OCI-LY3 (cell line): ENCODE measurements at regions not wholly inside any gene's neighbourhood (a gene's known extent, or its start where the extent isn't known, plus 50 kb on each side); places are given as distances from the start of the nearest gene placed in this dataset.

Experiments
- H2AFZ ChIP-seq: fragments of 200-600, 300-600 bp; shearing (Covaris generic); 2 replicates; pipeline ENCODE4 v1.6.0; 2014; ENCODE audit warnings: antibody characterized with exemption, low read depth, low read length
- H3K27ac ChIP-seq: fragments of 200-600, 300-600 bp; sonication (generic); 2 replicates; pipeline ENCODE4 v1.5.1; 2014; ENCODE audit warnings: mild to moderate bottlenecking, low read length, moderate library complexity, mixed read lengths
- H3K27me3 ChIP-seq: fragments of 200-600, 300-600 bp; sonication (generic); 2 replicates; pipeline ENCODE4 v1.6.1; 2014; ENCODE audit warnings: low read depth, low read length, mixed read lengths
- H3K36me3 ChIP-seq: fragments of 200-600, 300-600 bp; sonication (generic); replicated peaks from 2 replicates; pipeline ENCODE3; 2014; ENCODE audit warnings: low read depth, low read length, mixed read lengths
- H3K4me1 ChIP-seq: fragments of 300-600, 200-600 bp; sonication (generic); 2 replicates; pipeline ENCODE4 v1.6.1; 2014; ENCODE audit warnings: low read length, mixed read lengths
- H3K4me2 ChIP-seq: fragments of 200-600, 300-600 bp; sonication (generic); 2 replicates; pipeline ENCODE4 v1.6.1; 2014; ENCODE audit warnings: low read length, mixed read lengths
- H3K4me3 ChIP-seq: fragments of 300-600, 200-600 bp; sonication (generic); 2 replicates; pipeline ENCODE4 v1.5.1; 2014; ENCODE audit warnings: antibody characterized with exemption, mild to moderate bottlenecking, low read length, moderate library complexity
- H3K79me2 ChIP-seq: fragments of 300-600, 200-600 bp; shearing (Covaris generic); 2 replicates; pipeline ENCODE4 v1.6.1; 2014; ENCODE audit warnings: mild to moderate bottlenecking, low read length, mixed read lengths
- H3K9ac ChIP-seq: fragments of 300-600, 200-600 bp; shearing (Covaris generic); 2 replicates; pipeline ENCODE4 v1.6.0; 2014; ENCODE audit warnings: mild to moderate bottlenecking, low read length, moderate library complexity
- H3K9me3 ChIP-seq: fragments of 200-600, 300-600 bp; shearing (Covaris generic); 2 replicates; pipeline ENCODE4 v1.6.1; 2014; ENCODE audit warnings: low read length, mixed read lengths; ENCODE audit not compliant: insufficient read depth
- H4K20me1 ChIP-seq: fragments of 200-600, 300-600 bp; sonication (generic); 2 replicates; pipeline ENCODE4 v1.6.1; 2016; ENCODE audit warnings: low read length, mixed read lengths; ENCODE audit not compliant: insufficient read depth
- CTCF ChIP-seq: fragments of 200-600, 300-600 bp; sonication (generic); IDR thresholded peaks from 2 replicates; pipeline ENCODE4 v1.5.1; 2014; ENCODE audit warnings: antibody characterized with exemption, low read length, low read depth
- EZH2phosphoT487 ChIP-seq: fragments of 200-600 bp; shearing (Covaris generic); IDR thresholded peaks from 2 replicates; pipeline ENCODE4 v1.6.1; 2018; ENCODE audit warnings: antibody characterized with exemption, mixed run types, low read depth

DNA sequence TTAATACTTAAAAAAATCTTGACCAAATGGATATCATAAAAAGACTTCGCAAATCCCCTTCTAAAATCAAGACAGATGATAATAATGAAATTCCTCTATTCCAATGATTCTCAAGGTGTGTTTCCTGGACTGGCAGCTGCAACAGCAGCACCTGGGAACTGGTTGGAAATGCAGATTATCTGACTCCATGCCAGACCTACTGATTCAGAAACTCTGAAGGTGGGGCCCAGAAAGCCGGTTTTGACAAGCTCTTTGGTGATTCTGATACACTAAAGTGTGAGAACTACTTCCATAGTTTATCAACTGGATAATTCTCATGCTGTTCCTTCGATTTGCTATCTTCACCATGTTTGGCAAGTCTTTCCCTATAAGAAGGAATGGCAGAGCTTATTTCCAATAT, 252.1 kb downstream of the COL12A1 start:
- no peak overlapping the region for H3K27ac ChIP-seq
- no peaks in the 10 kb centered on the region for H3K36me3 ChIP-seq
- no peak overlapping the region for H2AFZ ChIP-seq
- no peak overlapping the region for H3K4me3 ChIP-seq
- no peak for TF ChIP-seq EZH2phosphoT487
- no peak for TF ChIP-seq CTCF
- H3K9ac ChIP-seq, result no peak overlapping the region
- no peaks in the 10 kb centered on the region for H3K27me3 ChIP-seq
- no peaks in the 10 kb centered on the region for H3K79me2 ChIP-seq
- no peaks in the 10 kb centered on the region for H3K4me1 ChIP-seq
- 0 out of 2 replicates have a peak, but pooled peaks cover 3% of the 10 kb centered on the region for H3K9me3 ChIP-seq
- no peak overlapping the region for H3K4me2 ChIP-seq
- H4K20me1 ChIP-seq, result no peaks in the 10 kb centered on the region

- Histone ChIP-seq H4K20me1 (no peaks in the 10 kb centered on the region), H2AFZ (no peak overlapping the region), H3K9me3 (0 out of 2 replicates have a peak, but pooled peaks cover 3% of the 10 kb centered on the region), H3K79me2 (no peaks in the 10 kb centered on the region), H3K9ac (no peak overlapping the region), H3K27me3 (no peaks in the 10 kb centered on the region), H3K27ac (no peak overlapping the region), H3K4me2 (no peak overlapping the region), H3K36me3 (no peaks in the 10 kb centered on the region), H3K4me3 (no peak overlapping the region), H3K4me1 (no peaks in the 10 kb centered on the region)
- TF ChIP-seq EZH2phosphoT487 (no peak), CTCF (no peak)
Observed at GRCh38 chr6:74946961-74947360, 258.9 kb downstream of the COL12A1 start.

DNA sequence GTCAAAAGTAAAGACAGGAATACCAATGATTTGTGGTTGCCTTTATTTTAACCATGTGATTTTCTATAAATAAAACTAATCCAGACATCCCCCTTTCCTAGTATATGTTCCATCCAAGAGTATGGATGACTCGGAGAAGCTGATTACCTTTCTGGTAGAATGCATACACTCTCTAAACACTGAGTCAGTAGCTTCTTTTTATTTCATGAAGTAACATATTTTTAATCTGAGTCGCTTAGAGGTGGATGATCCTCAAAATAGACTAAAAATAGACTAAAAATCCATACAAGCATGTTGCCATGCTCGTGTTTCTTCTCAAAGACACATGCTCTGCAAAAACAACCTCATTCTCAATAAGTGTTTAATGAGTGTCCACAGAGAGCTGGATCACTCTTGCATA, 263.7 kb downstream of the COL12A1 start:
- Histone ChIP-seq H4K20me1 (no peaks in the 10 kb centered on the region), H3K4me2 (no peak overlapping the region), H3K4me1 (no peaks in the 10 kb centered on the region), H3K27me3 (no peaks in the 10 kb centered on the region), H3K27ac (no peak overlapping the region), H3K9ac (no peak overlapping the region), H3K9me3 (no peaks in the 10 kb centered on the region), H3K36me3 (no peaks in the 10 kb centered on the region), H3K79me2 (no peaks in the 10 kb centered on the region), H2AFZ (no peak overlapping the region), H3K4me3 (no peak overlapping the region)
- no peak for TF ChIP-seq CTCF
- TF ChIP-seq EZH2phosphoT487, result no peak

DNA sequence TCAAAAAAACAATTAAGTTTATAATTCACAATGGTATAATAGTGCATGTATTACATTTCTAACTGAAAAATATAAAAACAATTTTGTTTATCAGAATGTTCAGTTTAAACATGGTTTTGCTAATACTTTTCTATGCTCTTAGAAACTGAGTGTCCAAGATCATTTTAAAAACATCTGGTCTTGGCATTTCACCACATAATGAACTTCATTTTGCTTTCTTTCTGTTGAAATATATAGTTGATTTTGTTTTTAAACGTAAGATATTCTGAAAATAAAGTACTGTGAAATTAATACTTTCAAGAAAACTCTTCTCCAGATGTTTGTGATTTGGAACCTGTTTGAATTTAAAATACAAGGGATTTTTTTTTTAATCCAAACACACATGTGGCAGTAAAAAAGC, 264.4 kb downstream of the COL12A1 start:
- no peaks in the 10 kb centered on the region for H4K20me1 ChIP-seq
- H3K4me3 ChIP-seq, result no peak overlapping the region
- H3K36me3 ChIP-seq, result no peaks in the 10 kb centered on the region
- no peak for TF ChIP-seq CTCF
- no peak for TF ChIP-seq EZH2phosphoT487
- H3K9me3 ChIP-seq, result no peaks in the 10 kb centered on the region
- H2AFZ ChIP-seq, result no peak overlapping the region
- no peaks in the 10 kb centered on the region for H3K79me2 ChIP-seq
- H3K4me1 ChIP-seq, result no peaks in the 10 kb centered on the region
- H3K27ac ChIP-seq, result no peak overlapping the region
- H3K4me2 ChIP-seq, result no peak overlapping the region
- H3K9ac ChIP-seq, result no peak overlapping the region
- no peaks in the 10 kb centered on the region for H3K27me3 ChIP-seq
